ENCODE measurements at regions not wholly inside any gene's neighbourhood (a gene's known extent, or its start where the extent isn't known, plus 50 kb on each side); places are given as distances from the start of the nearest gene placed in this dataset.
"Not testable (repeated sequence)": the region's sequence is repeated elsewhere in the genome, so short reads cannot be mapped to it uniquely, and the experiment has no call there.

DNA sequence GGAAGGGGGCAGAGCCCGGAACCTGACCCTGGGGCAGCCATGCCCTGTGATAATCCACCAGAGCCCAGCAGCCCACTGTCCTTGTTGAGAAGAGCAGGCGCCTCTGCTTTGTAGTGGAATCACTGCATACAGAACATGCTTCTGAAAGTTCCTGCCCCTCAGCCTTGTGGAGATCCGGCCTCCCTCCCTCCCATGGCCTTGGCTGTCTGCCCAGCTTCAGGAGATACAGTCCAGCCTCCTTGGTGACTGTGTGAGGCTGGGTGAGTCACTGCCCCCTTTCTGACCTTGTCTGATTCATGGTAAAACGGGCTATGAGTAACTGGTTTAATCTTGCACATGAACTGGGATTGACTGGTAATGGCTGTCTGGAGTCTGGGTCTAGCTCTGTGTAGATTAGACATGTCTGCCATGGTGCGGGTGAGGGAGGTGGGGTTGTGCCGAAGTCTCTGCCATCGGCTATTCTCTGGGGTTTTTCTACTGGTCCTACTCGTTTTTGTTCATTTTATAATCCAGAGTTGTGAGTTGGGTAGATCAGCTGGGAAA lies 144.0 kb upstream of the ZNF469 start:
- DNase-seq (ENCODE audit: low read depth in 1 of 2, low spot score in 1 of 2), result peak in 1 of 2 experiments; percentile 61

DNA sequence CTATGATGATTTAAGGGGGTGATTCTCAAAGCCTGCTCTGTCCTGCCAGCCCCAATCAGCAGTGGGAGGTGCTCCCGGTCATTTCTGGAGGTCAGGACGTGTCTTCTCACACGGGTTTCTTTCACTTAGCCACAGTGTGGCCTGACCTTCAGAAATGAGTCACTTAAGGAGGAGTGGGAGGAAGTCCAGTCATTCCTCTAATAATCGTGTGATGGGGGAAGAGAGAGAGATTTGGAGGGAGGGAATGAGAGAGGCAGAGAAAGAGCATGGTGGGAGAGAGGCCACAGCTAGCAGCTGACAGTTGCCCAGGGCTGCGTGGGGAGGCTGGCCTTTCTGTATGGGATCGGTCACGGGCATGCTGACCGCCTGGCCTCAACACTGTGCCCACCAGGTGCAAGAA lies 142.6 kb upstream of the ZNF469 start:
- DNase-seq (ENCODE audit: low read depth in 1 of 2, low spot score in 1 of 2); in situ Hi-C loops (cut with HindIII; ENCODE audit: low pct_unique_long_range_greater_than_20kb, low sequenced_read_pairs): not testable (repeated sequence)

More for the DNA sequence above, 144.0 kb upstream of the ZNF469 start:
- in situ Hi-C loops (cut with HindIII; ENCODE audit: low pct_unique_long_range_greater_than_20kb, low sequenced_read_pairs), result not testable (repeated sequence)

DNA sequence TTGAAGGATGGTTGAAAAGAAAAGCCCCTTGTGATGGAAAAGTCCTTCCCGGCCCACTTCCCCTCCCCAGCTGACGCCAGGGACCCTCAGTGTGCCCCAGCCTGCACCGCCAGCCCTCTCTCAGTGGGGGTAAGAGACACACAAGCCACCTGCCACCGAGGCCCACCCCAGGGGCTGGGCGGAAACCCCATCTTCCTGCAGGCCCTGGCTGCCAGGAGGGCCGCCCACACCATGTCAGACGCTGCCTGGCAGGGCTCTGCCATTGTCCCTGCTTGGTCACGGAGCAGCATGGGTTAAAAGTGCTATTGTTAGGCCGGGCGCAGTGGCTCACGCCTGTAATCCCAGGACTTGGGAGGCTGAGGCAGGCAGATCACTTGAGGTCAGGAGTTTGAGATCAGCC lies 142.0 kb upstream of the ZNF469 start:
- in situ Hi-C loops (cut with HindIII; ENCODE audit: low pct_unique_long_range_greater_than_20kb, low sequenced_read_pairs); DNase-seq (ENCODE audit: low read depth in 1 of 2, low spot score in 1 of 2): not testable (repeated sequence)

DNA sequence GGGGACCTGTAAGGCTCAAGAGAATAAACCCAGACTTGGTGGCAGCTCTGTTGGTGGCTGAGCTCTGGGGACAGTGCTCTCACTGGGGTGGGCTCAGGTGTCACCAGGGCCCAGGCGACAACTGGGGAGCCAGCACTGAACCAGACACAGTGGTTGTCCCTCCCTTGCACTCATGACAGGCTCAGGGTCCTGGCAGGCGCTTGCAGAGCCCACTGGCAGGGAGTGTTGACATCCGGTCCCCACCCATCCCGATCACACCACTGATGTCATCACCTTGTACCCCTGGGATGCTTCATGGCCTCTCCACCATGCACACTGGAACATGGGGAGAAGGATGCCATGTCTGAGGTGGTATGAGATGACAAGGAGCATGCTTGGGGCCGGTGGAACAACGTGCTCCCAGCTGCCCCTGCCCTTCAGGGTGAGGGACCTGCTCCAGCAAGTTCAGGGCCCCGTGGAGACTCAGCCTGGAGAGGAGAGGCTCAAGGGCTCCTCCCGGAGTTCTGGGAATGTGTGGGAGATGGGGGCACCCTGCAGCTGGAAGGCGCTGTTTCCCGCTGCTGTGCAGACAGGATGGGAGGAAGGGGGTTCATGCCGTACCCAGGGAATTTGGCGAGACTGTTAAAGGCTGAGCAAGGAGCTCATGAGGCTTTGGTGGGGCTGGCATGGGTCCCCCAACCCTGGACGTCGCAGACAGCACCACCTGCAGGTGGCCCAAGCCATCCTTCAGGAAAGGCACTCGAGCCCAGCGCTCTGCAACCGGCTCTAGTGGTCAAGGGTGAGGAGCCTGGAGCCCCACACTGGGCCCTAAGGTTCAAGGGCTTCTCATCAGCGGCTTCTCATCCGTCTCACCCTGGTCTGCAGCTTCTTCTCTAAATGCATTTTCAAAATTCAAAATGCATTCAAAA lies 141.1 kb upstream of the ZNF469 start:
- DNase-seq (ENCODE audit: low read depth in 1 of 2, low spot score in 1 of 2); in situ Hi-C loops (cut with HindIII; ENCODE audit: low pct_unique_long_range_greater_than_20kb, low sequenced_read_pairs): not testable (repeated sequence)

DNA sequence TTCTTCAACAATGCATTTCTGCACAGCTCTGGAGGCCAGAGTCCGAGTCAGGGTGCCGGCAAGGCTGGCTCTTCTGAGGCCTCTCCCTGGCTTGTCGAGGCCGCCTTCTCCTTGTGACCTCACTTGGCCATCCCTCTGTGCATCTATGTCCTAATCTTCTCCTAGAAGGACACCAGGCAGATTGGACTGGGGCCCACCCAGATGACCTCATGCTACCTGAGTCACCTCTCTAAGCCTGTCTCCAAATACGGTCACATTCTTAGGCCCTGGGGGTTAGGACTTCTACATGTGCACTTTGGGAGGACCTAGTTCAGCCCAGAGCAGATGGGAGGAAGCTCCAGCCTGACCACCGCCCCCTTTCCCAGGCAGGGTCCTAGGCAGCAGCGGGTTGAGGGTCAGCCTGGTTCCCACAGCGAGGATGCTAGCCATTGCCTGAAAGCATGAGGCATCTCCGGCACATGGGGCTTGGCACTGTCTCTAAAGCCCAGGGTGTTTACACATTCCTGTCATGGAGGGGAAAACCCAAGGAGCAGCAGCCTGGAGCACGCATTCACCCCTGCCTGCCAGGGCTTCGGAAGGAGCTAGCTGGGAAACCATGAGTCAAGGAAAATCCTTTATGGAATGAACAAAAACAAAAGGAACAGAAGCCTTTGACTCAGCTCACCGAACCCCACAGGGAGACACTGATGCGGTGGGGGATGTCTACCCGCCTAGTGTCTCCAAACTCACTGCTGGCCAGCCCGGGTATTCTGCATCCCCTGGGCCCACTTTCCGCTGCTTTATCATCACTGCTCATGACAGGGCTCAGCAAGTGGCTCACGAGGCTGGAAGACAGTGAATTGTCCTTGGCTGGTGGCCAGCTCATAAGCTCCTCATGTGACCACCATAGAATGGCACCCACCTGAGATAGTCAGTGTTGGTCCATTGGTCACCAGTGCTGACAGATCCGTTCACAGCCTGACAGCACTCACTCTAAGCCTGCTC lies 140.2 kb upstream of the ZNF469 start:
- DNase-seq (ENCODE audit: low read depth in 1 of 2, low spot score in 1 of 2); in situ Hi-C loops (cut with HindIII; ENCODE audit: low pct_unique_long_range_greater_than_20kb, low sequenced_read_pairs): not testable (repeated sequence)

DNA sequence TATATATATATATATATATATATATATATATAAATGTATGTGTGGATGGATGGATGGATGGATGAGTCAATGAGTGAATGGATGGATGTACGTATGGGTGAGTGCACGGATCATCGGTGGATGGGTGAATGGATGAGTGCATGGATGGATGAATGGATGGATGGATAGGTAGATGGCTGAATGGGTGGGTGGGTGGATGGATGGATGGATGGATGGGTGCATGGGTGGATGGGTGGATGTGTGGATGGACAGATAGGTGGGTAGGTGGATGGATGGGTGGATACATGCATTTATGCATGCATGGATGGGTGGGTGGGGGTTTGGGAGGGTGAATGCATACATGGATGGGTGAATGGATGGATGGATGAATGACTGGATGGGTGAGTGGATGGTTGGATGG lies 138.8 kb upstream of the ZNF469 start:
- DNase-seq (ENCODE audit: low read depth in 1 of 2, low spot score in 1 of 2); in situ Hi-C loops (cut with HindIII; ENCODE audit: low pct_unique_long_range_greater_than_20kb, low sequenced_read_pairs): not testable (repeated sequence)

DNA sequence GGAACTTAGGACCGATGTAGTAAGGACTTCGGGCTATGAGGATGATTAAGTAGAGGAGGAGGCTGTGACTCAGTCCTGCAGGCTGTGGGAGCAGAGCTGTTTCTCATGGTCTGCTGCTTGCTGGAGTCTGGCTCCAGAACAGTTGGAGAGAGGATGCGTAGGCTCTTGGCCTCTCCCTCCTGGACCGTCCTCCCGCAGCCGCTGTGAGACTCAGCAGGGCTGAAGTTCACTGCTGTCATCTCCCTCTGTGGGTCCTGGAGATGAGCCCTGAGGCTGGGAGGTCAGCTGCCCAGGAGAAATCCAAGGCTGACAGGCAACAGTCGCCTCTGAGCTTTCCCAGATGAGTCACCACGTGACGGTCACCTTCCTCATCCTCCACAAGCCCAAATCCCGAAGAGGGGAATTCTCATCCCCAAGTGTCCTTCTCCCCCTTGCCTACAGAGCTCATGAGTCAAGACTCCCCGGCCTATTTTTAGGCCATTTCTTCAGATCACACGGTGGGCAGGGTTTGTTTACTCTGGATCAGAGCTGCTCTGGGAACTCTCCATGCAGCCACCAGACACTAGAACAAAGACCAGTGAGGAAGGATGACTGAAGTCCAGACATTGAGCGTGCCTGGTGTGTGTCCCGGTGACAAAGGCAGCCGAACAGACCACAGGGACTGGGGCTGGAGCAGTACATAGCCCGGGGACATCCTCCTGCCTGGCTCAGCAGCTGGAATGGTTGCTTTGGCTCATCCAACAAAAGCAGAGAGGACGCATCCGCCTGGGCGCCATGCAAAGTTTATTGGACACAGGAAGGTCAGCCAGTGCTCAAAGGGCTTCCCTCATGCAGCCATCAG lies 137.3 kb upstream of the ZNF469 start:
- DNase-seq (ENCODE audit: low read depth in 1 of 2, low spot score in 1 of 2); in situ Hi-C loops (cut with HindIII; ENCODE audit: low pct_unique_long_range_greater_than_20kb, low sequenced_read_pairs): not testable (repeated sequence)

DNA sequence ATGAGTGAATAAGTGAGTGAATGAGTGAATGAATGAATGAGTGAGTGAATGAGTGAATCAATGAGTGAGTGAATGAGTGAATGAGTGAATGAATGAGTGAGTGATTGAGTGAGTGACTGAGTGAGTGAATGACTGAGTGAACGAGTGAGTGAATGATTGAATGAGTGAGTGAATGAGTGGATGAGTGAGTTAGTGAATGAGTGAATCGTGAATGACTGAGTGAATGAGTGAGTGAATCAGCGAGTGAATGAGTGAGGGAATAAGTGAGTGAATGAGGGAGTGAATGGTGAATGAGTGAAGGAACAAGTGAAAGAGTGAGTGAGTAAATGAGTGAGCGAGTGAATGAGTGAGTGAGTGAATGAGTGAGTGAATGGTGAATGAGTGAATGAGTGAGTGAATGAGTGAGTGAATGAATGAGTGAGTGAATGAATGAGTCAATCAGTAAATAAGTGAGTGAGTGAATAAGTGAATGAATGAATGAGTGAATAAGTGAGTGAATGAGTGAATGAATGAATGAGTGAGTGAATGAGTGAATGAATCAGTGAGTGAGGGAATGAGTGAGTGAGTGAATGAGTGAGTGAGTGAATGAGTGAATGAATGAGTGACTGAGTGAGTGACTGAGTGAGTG lies 135.7 kb upstream of the ZNF469 start:
- in situ Hi-C loops (cut with HindIII; ENCODE audit: low pct_unique_long_range_greater_than_20kb, low sequenced_read_pairs); DNase-seq (ENCODE audit: low read depth in 1 of 2, low spot score in 1 of 2): not testable (repeated sequence)

DNA sequence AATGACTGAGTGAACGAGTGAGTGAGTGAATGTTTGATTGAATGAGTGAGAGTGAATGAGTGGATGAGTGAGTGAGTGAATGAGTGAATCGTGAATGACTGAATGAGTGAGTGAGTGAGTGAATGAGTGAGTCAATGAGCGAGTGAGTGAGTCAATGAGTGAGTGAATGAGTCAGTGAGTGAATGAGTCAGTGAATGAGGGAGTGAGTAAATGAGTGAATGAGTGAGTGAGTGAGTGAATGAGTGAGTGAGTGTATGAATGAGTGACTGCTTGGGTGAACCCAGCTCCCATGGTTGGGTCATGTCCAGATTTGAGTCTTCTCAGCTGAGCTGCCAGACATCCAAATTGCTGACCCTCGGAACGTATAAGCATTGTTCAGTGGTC lies 135.2 kb upstream of the ZNF469 start:
- in situ Hi-C loops (cut with HindIII; ENCODE audit: low pct_unique_long_range_greater_than_20kb, low sequenced_read_pairs); DNase-seq (ENCODE audit: low read depth in 1 of 2, low spot score in 1 of 2): not testable (repeated sequence)

DNA sequence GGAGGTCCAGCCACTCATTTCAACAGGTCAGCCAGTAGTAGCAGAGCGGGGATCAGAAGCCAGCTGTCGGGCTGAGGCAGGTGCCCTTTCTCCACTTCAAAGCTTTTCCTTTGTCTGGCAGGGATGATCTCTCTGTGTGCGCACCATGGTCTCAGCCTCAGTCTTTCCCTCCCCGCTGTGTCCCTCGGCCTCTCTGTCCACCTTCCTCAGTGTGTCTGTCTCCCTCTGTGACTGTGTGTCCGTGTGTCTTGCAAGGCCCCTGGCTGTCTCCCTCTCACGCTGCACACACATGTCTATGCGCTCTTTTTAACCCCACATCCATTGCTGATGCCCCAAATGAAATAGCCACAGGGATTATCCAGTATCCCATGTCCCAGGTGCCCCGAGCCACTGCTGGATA lies 134.0 kb upstream of the ZNF469 start:
- in situ Hi-C loops (cut with HindIII; ENCODE audit: low pct_unique_long_range_greater_than_20kb, low sequenced_read_pairs); DNase-seq (ENCODE audit: low read depth in 1 of 2, low spot score in 1 of 2): not testable (repeated sequence)

DNA sequence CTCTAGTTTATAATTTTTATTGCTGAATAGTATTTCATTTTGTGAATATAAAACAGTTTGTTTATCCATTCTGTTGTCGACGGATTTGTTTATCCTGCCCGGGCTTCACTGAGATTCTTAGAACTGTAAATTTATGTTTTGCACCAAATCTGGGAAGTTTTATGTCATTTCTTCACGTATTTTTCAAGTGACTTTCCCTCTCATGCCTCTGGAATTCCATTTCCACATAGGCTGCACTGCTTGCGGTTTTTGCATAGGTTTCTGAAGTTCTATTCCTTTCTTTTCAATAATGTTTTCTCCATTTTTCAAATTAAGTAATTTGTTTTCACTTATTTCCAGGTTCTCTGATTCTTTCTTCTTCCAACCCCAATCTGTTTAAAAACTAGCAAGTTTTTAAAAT lies 132.4 kb upstream of the ZNF469 start:
- DNase-seq (ENCODE audit: low read depth in 1 of 2, low spot score in 1 of 2); in situ Hi-C loops (cut with HindIII; ENCODE audit: low pct_unique_long_range_greater_than_20kb, low sequenced_read_pairs): not testable (repeated sequence)

DNA sequence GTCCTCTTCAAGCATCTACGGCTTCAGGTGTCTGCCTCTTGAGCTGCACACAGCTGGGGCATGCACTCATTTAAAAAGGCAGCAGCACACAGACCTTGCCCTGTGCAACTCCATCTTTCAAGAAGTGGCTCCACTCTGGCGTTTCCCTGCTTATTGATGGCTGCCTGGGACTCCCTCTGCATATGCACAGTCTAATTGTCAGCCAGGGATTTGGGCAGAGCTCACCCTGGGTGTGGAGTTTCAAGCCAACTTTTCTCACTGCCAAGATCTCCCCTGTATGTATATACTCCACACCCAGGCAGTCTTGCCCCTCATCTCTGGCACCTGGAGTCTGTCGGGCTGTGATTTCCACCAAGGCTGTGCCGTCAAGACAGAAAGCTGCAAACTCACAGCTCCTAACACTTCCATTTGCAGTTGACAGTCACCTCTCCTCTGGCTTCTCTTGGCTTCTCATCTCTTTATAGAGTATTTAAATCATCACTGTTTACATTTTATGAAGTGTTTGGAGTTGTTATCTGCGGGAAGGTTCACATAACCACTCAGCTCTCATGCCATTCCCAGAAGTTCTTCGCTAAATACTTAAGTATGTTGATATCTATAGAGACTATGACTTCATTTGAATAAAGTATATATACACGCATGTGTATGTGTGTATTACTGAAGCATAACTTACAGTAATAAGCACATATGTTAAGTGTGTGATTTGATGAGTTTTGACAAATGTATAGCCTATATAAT lies 130.5 kb upstream of the ZNF469 start:
- in situ Hi-C loops (cut with HindIII; ENCODE audit: low pct_unique_long_range_greater_than_20kb, low sequenced_read_pairs), result not testable (repeated sequence)

DNA sequence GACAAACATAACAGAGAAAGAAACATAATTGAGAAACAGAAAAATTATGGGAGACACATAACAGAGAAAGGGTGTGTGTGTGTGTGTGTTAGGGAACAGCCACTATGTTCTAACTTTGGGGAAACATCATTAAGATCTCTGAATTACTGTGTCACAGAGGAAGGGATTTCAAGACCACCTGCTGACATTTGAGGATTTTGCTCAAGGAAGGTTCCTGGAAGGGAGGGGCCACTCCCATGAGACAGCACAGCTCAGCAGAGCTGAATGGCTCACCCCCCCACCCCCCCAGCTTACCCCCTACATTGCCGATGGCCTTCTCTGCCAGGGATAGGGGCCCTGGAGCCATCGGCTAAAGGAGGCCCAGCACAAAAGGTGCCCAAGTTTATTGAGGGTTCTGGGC lies 124.6 kb upstream of the ZNF469 start:
- in situ Hi-C loops (cut with HindIII; ENCODE audit: low pct_unique_long_range_greater_than_20kb, low sequenced_read_pairs), result not testable (repeated sequence)

More for the DNA sequence above, 130.5 kb upstream of the ZNF469 start:
- not testable (repeated sequence) for DNase-seq (ENCODE audit: low read depth in 1 of 2, low spot score in 1 of 2)

DNA sequence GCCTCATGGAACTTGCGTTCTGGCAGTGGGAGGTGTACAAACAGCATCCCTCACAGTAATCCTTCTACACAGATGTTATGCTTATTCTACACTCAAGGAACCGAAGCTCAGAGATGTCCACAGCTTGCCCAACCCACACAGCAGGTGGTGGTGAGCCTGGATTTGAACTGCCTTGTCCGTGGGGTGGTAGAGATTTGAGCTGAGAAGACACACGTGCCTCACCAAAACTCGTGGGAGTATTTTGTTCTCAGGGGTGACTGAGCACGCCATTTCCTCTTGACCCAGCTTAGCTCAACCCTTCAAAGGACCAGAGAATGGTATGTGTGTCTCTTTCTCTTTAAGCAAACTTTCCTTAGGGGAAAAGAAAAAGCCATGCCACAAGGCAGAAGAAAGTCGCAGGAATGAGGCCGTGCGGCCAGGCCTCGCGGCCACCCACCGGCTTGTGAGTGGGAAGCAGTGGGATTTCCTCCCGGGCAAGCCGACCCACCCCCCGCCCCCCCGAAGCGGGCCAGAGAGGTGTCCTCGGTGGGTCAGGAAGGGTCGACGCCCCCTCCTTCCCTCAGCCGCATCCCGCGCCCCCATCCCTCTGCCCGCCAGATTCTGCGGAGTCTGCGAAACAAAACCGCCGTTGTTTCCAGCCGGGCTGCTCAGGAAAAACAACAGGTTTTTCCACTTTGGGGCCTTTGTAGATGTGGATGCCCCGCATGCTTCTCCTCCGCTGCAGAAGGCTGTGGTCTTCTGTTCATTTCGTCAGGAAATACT lies 123.8 kb upstream of the ZNF469 start:
- in situ Hi-C loops (cut with HindIII; ENCODE audit: low pct_unique_long_range_greater_than_20kb, low sequenced_read_pairs), result not testable (repeated sequence)
- peak in 1 of 2 experiments; percentile 53 for DNase-seq (ENCODE audit: low read depth in 1 of 2, low spot score in 1 of 2)

More for the DNA sequence above, 124.6 kb upstream of the ZNF469 start:
- DNase-seq (ENCODE audit: low read depth in 1 of 2, low spot score in 1 of 2), result not testable (repeated sequence)

DNA sequence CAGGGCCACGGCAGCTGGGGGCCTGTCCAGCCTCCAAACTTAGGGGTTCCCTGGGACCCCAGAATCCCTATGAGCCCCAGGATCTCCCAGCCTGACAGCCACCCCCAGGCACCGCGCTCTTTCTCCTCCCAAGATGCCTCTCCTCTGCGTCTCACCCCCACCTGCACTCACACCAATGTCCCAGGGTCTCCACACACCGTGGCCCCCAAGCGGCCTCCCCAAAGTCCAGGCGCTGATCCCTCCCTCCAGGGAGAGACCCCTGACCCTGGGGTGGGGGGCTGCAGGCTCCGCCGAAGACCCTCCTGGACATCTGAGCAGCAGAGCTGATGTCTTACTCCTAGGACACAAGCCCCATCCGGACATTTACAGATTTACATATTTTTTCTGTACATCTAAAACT lies 123.2 kb upstream of the ZNF469 start:
- in situ Hi-C loops (cut with HindIII; ENCODE audit: low pct_unique_long_range_greater_than_20kb, low sequenced_read_pairs); DNase-seq (ENCODE audit: low read depth in 1 of 2, low spot score in 1 of 2): not testable (repeated sequence)
